ENCODE measurements at regions not wholly inside any gene's neighbourhood (a gene's known extent, or its start where the extent isn't known, plus 50 kb on each side); places are given as distances from the start of the nearest gene placed in this dataset.

DNA sequence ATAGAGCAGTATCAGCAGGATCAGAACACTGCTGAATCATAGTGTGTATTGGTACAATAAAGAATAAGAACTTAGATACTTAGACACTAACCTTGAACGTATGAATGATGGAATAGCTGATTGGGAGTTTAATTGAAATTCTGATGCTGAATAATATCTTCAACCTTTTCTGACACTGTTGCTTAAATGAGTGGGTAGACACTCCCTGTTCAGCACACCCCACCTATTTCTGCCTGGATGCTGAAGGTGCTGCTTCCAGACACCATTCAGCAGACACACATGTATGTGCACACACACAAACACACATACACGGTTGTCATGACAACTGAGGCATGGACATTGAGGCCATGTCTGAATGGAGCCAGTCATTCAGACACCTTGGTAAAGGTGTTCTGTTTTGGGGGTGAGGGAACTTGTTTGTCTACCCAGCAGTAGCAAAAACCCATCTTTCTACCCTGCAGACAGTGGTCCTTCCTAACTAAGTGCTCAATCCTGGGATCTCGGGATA, 54.3 kb downstream of the TMEM215 start:
- DNase-seq = no peak

DNA sequence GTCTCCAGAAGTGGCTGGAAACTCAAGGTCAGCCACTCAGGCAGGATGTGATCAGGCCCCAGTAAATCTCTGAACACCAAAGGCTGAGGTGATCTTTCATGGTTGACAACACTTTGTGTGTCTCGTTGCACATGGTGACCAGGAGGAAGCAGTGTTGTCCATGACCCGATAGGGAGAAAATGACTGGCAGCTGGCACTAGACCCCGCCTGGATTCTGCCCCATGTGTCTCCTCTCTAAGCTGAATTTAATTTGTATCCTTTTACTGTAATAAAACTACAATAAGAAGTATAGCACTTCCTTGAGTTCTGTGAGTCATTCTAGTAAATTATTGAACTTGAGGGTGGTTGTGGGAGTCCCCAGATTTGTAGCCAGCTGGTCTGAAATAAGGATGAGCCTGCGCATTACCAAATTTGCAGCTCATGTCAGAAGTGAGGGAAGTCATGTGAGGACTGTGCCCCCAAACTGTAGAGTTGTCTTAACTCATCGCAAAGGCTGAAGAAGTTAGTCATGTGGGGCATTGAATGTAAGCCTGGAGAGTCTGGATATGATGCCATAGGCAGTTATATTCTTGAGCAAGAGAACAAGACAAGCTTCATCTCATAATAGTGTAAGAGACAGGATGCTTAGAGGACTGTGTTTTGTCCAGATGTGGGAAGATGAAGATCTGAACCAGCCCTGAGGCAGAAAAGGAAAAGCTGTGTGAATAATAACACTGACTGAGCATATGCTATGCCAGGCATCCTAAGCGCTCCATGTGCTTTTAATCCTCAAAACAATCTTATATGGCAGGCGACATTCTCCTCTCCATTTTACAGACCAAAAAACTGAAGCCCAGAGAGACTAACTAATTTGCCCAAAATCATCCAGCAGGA, 55.9 kb downstream of the TMEM215 start:
- peak; percentile 38 to 84 (median 66) for DNase-seq

DNA sequence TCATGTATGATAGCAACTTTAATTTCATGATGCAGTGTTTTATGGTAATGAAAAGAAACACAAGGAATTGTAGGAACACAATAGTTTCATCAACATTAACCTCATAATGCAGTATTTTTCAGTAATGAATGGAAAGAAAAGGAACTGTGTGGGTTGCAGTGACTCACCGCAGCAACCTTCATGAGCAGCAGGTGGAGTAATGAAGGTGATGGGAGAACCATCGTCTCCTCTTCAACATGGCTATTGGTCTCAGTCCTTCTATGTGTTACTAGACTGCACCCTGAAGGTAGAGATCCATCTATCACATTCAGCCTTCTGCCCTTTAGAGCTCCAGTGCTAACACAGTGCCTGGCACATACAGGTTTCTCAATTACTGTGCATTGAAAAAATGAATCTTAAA, 58.0 kb downstream of the TMEM215 start:
- DNase-seq = no peak

DNA sequence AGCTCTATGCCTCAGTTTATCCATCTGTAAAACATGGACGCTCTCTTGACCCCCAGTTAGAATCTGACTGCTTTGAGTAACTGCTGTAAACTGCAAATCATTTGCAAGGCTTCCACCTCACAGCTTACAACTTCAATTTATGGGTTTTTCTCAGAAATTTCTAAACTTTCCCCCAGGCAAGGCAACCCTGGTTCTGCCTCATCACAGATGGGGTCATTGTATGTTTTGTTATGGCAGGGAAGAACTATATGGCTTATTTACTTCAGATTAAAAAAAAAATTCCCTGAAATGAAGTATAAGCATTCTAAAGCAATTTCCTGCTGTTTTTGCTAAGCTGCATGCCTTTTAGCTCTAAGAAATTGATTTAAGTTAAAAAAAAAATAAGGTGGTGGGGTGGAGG, 60.0 kb downstream of the TMEM215 start:
- no peak for DNase-seq

DNA sequence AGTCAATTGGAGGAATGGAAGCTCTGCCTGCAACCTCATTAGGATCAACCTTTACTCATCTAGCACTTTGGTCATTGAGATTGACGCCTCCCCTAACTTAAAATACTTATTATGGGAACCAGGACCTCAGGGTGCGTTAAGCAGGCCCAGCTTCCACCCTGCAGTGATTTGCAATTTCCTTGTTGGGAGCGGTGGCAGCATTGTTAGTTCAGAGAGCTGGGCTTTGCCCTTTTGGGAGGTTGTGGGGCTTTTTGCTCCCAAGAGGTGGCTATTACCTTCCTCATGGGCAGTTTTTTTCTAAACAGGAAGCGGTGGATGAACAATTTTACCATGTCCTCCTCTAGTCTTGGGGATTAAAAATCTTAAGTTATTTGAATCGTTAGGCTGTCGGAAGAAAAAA, 60.9 kb downstream of the TMEM215 start:
- no peak for DNase-seq

DNA sequence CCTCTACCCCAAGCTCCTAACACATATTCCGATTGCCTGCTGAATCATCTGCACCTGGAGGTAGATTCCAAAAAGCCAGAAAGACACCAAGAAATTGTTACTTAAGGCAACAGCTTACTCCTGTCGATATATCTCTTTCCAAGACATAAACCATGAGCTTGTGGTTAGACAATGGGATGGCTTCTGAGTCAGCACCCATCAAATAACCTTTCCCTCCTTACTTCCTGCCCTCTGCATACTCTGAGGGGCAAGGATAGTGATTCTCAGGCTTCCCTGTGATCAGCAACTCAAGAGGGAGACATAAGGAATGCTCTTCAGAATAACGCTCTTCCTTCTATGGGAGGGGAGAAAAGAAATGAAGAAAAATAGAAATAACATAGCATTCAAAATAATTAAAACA, 70.9 kb downstream of the TMEM215 start:
- no peak for DNase-seq

DNA sequence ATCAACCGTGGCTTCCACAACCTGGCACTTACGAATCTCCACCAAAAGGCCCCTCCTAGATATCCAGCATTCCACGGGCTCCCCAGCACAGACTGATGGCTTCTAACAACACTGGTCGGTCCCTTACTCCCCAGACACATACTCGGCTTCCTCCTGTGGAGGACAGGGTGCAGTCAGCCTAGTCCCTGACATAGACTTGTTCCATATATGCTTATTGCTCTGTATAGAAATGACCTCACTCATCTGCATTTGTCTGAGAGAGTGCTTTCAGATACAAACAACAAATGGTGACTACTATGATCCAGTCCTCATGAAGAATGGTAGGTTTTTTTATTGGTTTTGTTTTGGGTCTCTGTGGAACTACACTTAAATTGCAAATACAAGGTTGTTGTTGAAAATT, 72.4 kb downstream of the TMEM215 start:
- no peak for DNase-seq

DNA sequence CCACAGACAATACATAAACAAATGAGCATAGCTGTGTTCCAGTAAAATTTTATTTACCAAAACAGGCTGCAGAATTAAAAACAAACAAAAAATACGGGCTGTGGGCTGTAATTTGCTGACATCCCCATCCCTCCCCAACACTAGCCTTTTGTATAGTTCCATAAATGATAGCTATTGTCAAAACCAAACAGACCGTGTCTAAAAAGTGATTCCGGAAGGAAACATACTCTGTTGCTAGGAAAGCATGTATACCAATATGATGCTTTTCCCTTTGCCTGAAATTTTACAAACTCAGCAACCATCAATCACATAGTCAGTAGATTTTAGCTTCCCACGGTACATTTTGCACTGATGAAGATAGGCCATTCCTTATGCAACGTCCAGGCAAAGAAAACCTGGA, 80.0 kb downstream of the TMEM215 start:
- DNase-seq = no peak

DNA sequence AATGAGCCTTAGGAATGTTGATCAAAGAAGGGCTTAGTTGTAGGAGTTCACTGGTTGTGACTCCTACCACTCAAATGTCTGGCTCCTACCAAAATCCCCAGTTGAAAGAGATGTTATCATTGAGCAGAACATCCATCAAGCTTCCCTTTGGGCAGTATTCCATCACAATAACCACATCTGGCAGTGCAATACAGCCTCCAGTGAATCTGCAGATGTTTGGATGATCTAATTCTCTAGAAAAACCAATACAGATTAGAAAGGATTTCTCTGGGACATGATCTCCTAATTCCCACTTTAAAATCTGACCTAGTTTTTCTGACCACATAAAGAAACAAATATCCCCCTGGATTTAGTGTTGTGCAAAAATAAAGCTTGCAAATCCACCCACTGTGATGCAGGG, 81.6 kb downstream of the TMEM215 start:
- peak in 1 of 4 experiments; percentile 8 for DNase-seq

DNA sequence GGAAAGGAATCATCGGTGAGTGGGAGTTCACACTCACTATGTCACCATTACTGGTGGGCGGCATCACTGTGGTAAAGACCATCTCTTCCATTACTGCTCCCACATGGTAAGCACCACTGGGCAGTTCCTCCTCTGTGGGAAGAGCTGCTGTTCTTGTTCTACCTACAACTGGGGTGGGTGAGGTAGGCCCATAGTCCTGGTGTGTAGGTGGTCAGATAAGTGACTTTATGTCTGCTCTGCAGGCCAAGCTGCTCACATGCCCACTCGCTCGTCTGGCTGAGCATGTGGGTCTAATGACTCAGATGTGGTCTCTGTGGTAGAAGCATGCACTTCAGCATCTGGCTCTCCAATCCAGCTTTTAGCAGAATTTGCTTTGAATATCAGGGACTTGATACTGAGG, 82.9 kb downstream of the TMEM215 start:
- DNase-seq = peak; percentile 78 to 93 (median 86)

DNA sequence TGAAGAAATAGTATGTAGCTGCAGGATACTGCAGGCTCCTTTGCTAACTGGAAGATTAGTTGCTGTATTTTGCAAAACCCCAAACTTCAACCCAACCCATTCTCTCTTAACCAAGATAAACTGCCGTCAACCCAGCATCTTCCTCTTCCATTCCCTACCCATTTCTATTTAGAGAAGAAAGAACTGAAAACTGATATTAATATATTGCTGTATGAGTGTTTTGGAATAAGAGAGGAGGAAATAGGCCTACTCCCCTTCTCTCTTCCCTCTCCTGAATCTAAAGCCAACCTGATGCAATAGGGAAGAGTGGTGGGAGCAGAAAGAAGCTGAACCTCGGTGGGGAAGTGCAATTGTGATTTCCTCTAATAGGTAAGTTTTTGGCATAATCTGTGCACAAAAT, 83.7 kb downstream of the TMEM215 start:
- peak; percentile 28 to 78 (median 51) for DNase-seq

DNA sequence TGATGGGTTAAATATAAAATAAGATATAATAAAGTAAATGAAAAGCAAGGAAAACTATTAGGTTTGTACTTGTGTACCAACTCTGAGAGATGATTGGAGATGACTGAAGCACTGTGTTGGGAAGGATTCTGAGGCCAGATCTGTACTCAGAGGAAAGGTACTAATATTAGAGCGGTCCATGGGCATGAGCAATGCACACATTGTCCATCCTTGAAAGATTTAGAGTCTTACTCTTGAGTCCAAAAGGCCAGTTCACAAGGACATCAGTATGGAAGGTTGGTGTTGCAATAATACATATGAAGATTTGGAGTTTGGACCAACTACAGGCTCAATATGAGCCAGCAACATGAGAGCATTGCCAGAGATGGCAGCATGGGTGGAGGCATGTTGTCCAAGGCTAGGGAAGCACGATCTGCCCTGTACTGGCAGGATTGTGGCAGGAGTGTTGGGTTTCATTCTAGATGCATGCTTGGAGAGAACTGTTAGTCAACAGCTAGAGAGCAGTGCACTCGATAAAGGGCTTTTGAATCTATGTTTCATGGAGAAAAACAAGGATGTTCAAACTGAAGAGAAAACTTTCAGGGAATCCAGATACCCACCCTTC, 84.4 kb downstream of the TMEM215 start:
- DNase-seq = no peak

DNA sequence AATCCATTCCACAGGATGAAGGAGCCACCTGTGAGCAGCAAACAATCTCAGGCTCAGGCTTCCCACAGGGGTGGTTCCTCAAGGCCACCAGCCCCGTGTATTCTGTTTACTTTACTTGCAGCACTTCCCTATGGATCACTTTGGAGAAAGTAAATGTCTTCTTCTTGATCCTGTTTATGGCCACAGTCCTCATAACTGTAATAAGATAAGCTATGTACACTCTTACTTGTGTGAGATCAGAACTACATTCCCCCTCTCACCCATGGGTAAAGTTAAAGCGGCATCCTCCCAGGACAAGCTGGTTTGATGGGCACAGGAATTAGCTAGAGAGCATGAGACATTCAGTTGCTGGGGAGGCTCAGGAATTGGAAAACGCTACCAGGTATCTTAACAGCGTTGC, 86.1 kb downstream of the TMEM215 start:
- no peak for DNase-seq

DNA sequence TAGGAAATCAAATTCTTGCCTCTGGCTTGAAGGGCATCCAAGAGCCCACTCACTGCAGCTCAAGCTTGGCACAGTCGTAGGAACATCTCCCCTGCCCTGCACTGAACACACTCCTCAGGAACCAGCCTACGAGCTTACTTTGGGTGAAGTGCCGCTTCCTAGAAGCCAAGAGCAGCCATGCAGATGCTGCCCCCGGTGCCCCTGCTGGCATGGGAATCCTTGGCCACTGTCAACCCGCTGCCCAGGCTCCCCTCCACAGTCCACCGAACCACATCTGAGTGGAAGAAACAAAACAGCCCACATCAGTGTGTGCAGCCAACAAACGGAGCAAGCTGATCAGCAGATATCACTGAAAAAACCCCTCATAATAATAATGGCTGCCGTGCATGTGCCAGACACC, 89.8 kb downstream of the TMEM215 start:
- DNase-seq = no peak

DNA sequence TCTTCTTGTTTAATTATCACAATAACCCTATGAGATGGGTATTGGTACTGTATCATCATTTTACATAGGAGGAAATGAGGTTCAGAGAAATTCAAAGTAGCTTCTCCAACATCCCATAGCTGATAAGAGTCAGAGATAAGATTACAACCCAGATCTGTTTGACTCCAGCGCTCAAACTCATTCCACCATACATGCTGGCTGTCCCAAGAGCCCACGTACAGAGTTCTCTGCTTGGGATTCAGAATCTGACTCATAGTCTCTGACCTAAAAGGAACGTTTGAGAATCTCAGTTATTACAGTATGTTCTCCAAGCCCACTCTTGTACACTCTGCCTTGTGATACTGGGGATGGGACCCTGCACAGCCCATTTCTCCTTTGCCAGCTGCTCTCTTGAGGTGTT, 90.2 kb downstream of the TMEM215 start:
- no peak for DNase-seq

DNA sequence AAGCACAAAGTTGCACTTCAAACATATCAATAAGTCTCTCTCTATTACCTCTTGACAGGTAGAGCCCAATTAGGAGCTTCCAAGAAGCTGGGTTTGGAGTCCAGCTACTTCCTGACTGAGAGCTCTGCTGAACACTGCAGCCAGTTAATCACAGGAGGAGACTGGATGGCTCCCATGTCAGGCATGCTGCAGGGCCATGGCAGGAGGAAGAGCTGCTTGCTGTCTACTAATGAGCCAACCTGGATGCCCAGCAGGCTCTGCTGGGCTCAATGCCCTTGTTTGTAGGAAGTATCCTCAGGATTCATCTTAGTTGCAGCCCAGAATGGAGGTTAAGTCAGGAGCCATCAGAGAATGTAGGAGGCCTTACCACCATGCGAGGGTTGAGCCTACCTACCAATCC, 91.9 kb downstream of the TMEM215 start:
- DNase-seq = peak; percentile 25 to 44 (median 30)

DNA sequence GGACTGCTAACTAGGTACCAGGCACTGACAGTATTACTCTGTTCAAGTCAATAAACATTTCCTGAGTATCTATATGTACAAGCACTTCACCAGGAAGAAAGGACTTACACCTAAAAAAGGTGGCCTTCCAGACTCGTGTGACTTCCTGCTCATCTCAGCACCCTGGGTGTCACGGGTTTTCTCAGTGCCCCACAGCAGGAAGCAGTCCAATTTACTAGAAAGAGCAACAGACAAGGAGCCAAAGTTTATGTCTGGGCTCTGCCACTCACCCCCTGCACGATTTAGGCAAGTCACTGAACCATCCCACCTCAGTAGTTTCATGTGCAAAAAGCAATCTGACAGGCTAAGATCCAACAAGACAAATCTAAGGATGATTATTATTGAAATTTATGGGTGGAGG, 92.4 kb downstream of the TMEM215 start:
- no peak for DNase-seq

DNA sequence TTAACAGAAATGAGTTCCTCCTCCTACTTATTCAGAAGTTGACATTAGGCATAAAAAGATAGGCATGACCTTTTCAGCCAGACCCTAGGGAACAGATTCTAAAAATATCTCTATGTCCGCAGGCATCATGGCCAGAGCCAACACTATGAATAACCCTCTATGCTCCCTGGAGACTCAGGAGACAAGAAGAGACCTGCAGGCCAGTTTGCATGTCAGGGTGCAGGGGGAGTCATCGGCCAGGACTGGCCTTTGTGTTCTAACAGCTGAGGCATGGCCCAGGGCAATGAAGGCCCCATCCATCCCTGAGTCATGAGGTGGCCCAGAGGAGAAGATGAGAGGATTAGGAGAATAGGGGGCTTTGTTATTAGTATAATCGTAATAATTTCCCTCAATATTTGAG, 93.8 kb downstream of the TMEM215 start:
- DNase-seq = no peak

DNA sequence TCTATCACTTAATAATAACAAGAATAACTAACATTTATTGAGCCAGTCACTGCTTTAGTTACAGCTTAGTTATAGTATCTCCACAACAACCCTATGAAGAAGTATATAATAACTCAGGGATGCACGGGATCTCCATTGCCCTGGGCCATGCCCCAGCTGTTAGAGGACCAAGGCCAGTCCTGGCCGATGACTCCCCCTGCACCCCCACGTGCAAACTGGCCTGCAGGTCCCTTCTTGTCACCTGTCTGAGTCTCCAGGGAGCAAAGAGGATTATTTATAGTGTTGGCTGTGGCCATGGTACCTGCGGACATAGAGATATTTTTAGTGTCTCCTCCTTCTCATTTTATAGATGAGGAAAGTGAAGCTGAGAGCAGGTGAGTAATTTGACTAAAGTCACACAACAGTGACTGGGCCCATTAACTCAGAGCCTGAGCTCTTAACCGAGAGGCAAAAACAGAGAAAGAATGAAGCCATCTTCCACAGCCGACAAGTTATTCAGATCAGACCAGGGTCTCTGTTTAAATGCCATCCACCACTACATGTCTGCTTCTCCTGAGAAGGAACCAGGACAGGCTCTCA, 94.4 kb downstream of the TMEM215 start:
- no peak for DNase-seq

DNA sequence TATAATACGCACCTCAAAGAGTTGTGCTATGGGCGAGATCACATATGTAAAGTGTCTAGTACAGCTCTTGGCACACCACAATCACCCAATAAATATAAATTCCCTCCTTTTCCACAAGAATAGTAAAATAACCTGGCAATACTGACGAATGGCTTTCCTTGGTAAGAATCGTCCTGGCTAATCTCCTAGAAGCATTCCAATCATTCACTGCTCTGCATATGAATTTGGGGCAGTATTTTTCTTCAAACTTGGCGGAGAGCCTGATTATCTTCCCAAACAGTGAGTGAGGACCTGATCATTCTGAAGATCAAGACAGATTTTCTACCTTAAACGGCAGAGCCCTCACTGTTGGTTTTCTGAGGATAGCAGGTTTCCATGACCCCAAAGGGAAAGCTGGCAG, 96.0 kb downstream of the TMEM215 start:
- DNase-seq = no peak

DNA sequence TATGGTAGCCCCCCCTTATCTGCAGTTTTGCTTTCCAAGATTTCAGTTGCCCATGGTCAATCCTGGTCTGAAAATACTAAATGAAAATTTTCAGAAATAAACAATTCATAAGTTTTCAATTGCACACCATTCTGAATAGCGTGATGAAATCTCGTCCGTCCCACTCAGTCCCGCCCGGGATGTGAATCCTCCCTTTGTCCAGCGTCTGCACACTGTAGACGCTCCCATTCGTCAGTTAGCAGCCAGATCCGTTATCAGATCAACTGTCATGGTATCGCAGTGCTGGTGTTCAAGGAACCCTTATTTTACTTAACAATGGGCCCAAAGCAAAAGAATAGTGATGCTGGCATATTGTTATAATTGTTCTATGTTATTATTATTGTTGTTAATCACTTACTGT, 98.6 kb downstream of the TMEM215 start:
- DNase-seq = no peak

DNA sequence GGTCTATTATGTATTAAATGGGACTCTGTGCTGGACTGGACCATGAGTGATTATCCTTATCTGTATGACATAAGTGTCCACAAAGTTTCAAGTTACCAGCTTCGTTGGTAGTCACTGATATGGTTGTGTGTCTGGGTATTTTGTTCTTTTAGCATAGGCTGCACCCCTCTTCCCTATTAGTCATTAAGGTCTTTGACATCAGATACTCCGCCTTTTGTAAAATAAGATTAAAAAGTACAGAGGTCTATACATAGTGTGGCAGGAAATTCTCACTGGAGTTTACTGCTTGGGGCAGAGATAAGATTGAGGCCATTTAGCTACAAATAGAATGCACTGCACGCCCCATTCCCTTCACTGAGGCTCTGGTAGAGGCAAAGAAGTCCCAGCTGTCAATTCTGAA, 99.4 kb downstream of the TMEM215 start:
- no peak for DNase-seq

DNA sequence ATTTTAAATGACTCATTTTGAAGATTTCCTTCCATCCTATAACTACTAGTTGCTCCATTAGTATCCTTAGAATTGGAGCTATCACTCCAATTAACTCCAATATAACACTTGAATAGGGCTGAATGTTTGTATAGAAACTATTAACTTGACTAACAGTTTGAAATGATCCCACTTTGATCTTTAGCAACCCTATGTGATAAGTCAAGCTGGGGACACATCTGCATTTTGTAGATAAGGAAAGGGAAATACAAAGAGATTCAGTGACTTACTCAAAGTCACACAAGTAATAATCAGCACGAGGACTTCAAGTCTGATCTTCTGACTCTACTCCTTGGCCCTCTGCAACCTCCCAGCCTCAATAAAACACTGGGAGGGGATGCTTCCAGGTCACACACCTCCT, 101.1 kb downstream of the TMEM215 start:
- DNase-seq = no peak

DNA sequence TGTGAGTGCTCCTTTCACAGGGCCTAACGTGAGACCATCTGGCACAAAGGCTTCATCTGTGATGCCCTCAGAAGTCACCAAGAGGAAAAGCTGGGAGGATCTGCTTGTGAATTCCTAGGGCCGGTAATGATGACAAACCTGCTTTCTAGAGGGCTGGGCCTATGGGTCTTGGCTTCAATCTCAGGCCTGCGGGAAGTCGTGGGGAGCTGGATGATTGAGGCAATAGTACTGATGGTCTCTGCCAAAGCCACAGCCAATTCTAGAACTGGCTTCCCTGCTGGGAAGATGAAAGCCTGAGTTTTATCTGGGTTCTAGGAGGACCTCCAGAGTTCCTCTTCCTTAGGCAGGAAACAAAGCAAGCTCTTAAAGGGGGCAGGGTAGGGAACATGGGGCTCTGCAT, 102.7 kb downstream of the TMEM215 start:
- peak in 2 of 4 experiments; percentile 20 to 25 for DNase-seq

All from suppressor macrophage (primary cell).